ENCODE measurements at regions not wholly inside any gene's neighbourhood (a gene's known extent, or its start where the extent isn't known, plus 50 kb on each side); places are given as distances from the start of the nearest gene placed in this dataset.

DNA sequence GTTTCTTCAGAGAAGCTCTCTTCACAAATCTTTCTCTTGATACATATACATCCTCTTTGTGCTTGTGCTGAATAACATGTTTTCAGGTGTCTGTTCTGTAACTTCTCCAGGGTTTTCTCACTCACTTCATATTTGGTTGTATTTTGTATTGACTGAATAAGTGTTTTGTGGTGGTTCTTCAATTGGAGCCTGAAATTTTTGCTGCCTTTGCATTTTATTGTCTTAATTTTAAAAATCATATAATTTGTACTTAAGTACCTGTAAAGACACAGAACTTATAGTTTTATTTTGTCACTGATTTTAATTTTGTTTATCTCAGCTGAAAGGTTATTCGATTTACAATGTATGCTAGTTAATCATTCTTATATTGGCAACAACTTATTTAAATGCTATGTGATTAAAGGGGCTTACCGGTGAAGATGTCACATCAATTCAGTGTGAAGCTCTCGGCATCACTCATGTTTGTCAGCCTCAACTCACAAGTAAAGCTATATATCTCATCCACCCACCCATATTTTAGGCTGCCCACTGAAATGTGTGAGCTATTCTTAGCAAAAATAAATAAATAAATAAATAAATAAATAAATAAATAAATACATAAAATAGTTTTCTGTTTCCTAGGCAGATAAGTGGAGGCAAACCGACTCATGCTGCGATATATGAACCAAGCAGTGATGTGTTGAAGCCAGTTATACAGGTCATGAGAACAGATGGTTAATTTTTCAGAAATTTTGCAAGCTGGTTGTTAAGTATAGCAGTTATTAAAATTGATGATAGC lies 76.4 kb upstream of the FSTL5 start:
- Histone ChIP-seq H2AFZ (ENCODE audit: low read length) (no peak overlapping the region; the same call in 1 of the 2 replicates), H3K79me1 (ENCODE audit: low read depth, low read length) (no peaks in the 10 kb centered on the region), H2BK5ac (ENCODE audit: low read depth, low read length) (no peak overlapping the region), H2BK120ac (replicated peaks; ENCODE audit: low read depth, low read length) (no peak overlapping the region), H4K5ac (ENCODE audit: insufficient read length, low read depth, low read length) (no peak overlapping the region), H4K91ac (replicated peaks; ENCODE audit: insufficient read length, low read length) (no peak overlapping the region), H2BK12ac (ENCODE audit: low read depth, low read length) (no peak overlapping the region), H4K20me1 (replicated peaks in 1 of 2; ENCODE audit: control insufficient read depth in 1 of 2, insufficient read depth in 2 of 2, low read length in 2 of 2) (no peaks in the 10 kb centered on the region), H3K4me3 (ENCODE audit: extremely low read depth in 1 of 4, insufficient read depth in 2 of 4, low read depth in 3 of 4, low read length in 4 of 4) (no peak overlapping the region), H3K18ac (ENCODE audit: extremely low read depth, low read length) (no peak overlapping the region), H3K23ac (ENCODE audit: insufficient read length) (no peak overlapping the region), H3K56ac (replicated peaks; ENCODE audit: insufficient read length, low read depth, low read length) (no peak overlapping the region), H3K27me3 (replicated peaks in 1 of 4; ENCODE audit: control insufficient read depth in 3 of 4, extremely low read depth in 1 of 4, insufficient read depth in 3 of 4, low read length in 3 of 4) (no peaks in the 10 kb centered on the region), H3K79me2 (ENCODE audit: control insufficient read depth in 1 of 2, insufficient read depth in 2 of 2, low read length in 2 of 2) (no peaks in the 10 kb centered on the region), H3K36me3 (ENCODE audit: control insufficient read depth in 2 of 4, insufficient read depth in 4 of 4, low read length in 3 of 4) (no peaks in the 10 kb centered on the region), H3K9ac (replicated peaks in 1 of 4; ENCODE audit: extremely low read depth in 1 of 4, low read depth in 3 of 4, low read length in 3 of 4) (no peak overlapping the region), H3K4me1 (replicated peaks in 1 of 4; ENCODE audit: control insufficient read depth in 3 of 4, insufficient read depth in 4 of 4, low read length in 3 of 4) (no peaks in the 10 kb centered on the region), H2BK15ac (ENCODE audit: low read length) (no peak overlapping the region), H3K27ac (ENCODE audit: low read depth, low read length) (no peak overlapping the region), H3K23me2 (ENCODE audit: low read depth, low read length) (no peaks in the 10 kb centered on the region), H3K14ac (ENCODE audit: insufficient read length) (no peak overlapping the region), H2BK20ac (ENCODE audit: low read length) (no peak overlapping the region), H2AK5ac (ENCODE audit: low read depth, low read length) (no peak overlapping the region), H3K4ac (replicated peaks; ENCODE audit: insufficient read length, low read depth, low read length) (no peak overlapping the region), H4K8ac (ENCODE audit: extremely low read depth, insufficient read depth, low read length) (no peak overlapping the region), H3K9me3 (ENCODE audit: insufficient read depth in 2 of 2, low read depth in 1 of 2, low read length in 1 of 2) (no peaks in the 10 kb centered on the region), H3K4me2 (ENCODE audit: insufficient read depth in 1 of 2, low read depth in 2 of 2, low read length in 2 of 2) (no peak overlapping the region)
- 94% methylated on average over 5 of the region's 5 CpGs; no CpG with 5 or more reads in 1 of the 2 experiments for WGBS, 2 experiments (ENCODE audit: extremely low coverage in 1 of 2, insufficient coverage in 1 of 2, insufficient read length in 1 of 2, insufficient replicate concordance in 2 of 2, low coverage in 1 of 2, low lambda C conversion rate in 2 of 2, missing lambda C conversion rate in 1 of 2)
- DNase-seq (ENCODE audit: low read depth in 1 of 2, low spot score in 2 of 2) (no peak), FAIRE-seq (no peak)
- ChIA-PET POLR2A (ENCODE audit: partially characterized antibody) (no interaction called here), CTCF (ENCODE audit: partially characterized antibody) (no interaction called here)
- TF ChIP-seq RFX5 (IDR thresholded peaks at IDR 0.05; ENCODE audit: borderline replicate concordance, low read depth, low read length) (no peak), EZH2 (IDR thresholded peaks at IDR 0.05; ENCODE audit: low read depth, low read length, severe bottlenecking) (no peak), PHF8 (conservative IDR thresholded peaks at IDR 0.05; ENCODE audit: low read depth, low read length) (no peak)
- TF ChIP-seq, protein P1, sequence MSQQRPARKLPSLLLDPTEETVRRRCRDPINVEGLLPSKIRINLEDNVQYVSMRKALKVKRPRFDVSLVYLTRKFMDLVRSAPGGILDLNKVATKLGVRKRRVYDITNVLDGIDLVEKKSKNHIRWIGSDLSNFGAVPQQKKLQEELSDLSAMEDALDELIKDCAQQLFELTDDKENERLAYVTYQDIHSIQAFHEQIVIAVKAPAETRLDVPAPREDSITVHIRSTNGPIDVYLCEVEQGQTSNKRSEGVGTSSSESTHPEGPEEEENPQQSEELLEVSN (IDR thresholded peaks at IDR 0.05): no peak

Measured in H1 (cell line).